ENCODE measurements at regions not wholly inside any gene's neighbourhood (a gene's known extent, or its start where the extent isn't known, plus 50 kb on each side); places are given as distances from the start of the nearest gene placed in this dataset.

DNA sequence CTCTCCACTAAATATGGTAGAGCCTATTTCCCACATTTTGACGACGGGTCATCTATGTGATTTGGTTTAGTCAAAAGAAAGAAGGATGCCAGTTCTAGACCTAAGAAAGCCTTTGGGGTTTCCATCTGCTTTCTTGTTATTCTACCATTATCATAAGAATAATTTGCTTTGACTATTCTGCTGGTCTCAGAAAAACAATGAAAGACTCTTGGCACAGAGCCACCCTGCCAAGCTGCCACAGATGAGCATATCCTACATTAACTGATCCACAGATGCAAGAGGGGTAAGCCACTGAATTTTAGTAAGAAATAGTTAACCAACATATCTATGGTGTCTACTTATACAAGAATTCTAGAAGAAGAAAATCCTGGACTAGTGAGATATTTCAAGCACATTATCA, 158.6 kb upstream of the MAGI2 start:
- TF ChIP-seq TEAD4 (IDR thresholded peaks at IDR 0.05) (no peak), FOXM1 (IDR thresholded peaks at IDR 0.05; ENCODE audit: borderline replicate concordance, low read depth) (no peak), MAX (IDR thresholded peaks at IDR 0.05) (no peak), YY1 (IDR thresholded peaks at IDR 0.05; ENCODE audit: low read depth) (no peak), ZBTB7A (IDR thresholded peaks at IDR 0.05; ENCODE audit: low read depth) (no peak), EP300 (IDR thresholded peaks at IDR 0.05; ENCODE audit: borderline replicate concordance) (no peak), USF1 (IDR thresholded peaks at IDR 0.05) (no peak), TCF12 (IDR thresholded peaks at IDR 0.05; ENCODE audit: low read depth) (no peak), CEBPB (IDR thresholded peaks at IDR 0.05) (no peak), NFIC (IDR thresholded peaks at IDR 0.05) (no peak), TAF1 (IDR thresholded peaks at IDR 0.05; ENCODE audit: low read depth) (no peak), CREB1 (IDR thresholded peaks at IDR 0.05; ENCODE audit: low read depth) (no peak), RAD21 (IDR thresholded peaks at IDR 0.05; ENCODE audit: low read depth) (no peak)

GRCh38 chr7:79610748-79611304, 157.4 kb upstream of the MAGI2 start:
- TF ChIP-seq ZBTB7A (IDR thresholded peaks at IDR 0.05; ENCODE audit: low read depth) (no peak), MAX (IDR thresholded peaks at IDR 0.05) (no peak), TAF1 (IDR thresholded peaks at IDR 0.05; ENCODE audit: low read depth) (no peak), TEAD4 (IDR thresholded peaks at IDR 0.05) (no peak), YY1 (IDR thresholded peaks at IDR 0.05; ENCODE audit: low read depth) (no peak), CEBPB (IDR thresholded peaks at IDR 0.05) (no peak), REST (IDR thresholded peaks at IDR 0.05; ENCODE audit: low read depth) (no peak), USF1 (IDR thresholded peaks at IDR 0.05) (no peak), TCF12 (IDR thresholded peaks at IDR 0.05; ENCODE audit: low read depth) (no peak), EGR1 (IDR thresholded peaks at IDR 0.05) (no peak), FOXM1 (IDR thresholded peaks at IDR 0.05; ENCODE audit: borderline replicate concordance, low read depth) (no peak), NFIC (IDR thresholded peaks at IDR 0.05) (no peak), RAD21 (IDR thresholded peaks at IDR 0.05; ENCODE audit: low read depth) (no peak), CREB1 (IDR thresholded peaks at IDR 0.05; ENCODE audit: low read depth) (no peak), EP300 (IDR thresholded peaks at IDR 0.05; ENCODE audit: borderline replicate concordance) (no peak)

- no peak for TF ChIP-seq ZBTB7A (IDR thresholded peaks at IDR 0.05; ENCODE audit: low read depth)
- TF ChIP-seq CEBPB (IDR thresholded peaks at IDR 0.05), result no peak
- no peak for TF ChIP-seq YY1 (IDR thresholded peaks at IDR 0.05; ENCODE audit: low read depth)
- TF ChIP-seq TAF1 (IDR thresholded peaks at IDR 0.05; ENCODE audit: low read depth), result no peak
- no peak for TF ChIP-seq RAD21 (IDR thresholded peaks at IDR 0.05; ENCODE audit: low read depth)
- TF ChIP-seq CREB1 (IDR thresholded peaks at IDR 0.05; ENCODE audit: low read depth), result no peak
- TF ChIP-seq MAX (IDR thresholded peaks at IDR 0.05), result no peak
- no peak for TF ChIP-seq TEAD4 (IDR thresholded peaks at IDR 0.05)
- no peak for TF ChIP-seq REST (IDR thresholded peaks at IDR 0.05; ENCODE audit: low read depth)
- no peak for TF ChIP-seq NFIC (IDR thresholded peaks at IDR 0.05)
- no peak for TF ChIP-seq USF1 (IDR thresholded peaks at IDR 0.05)
- TF ChIP-seq FOXM1 (IDR thresholded peaks at IDR 0.05; ENCODE audit: borderline replicate concordance, low read depth), result no peak
- no peak for TF ChIP-seq EP300 (IDR thresholded peaks at IDR 0.05; ENCODE audit: borderline replicate concordance)
- no peak for TF ChIP-seq EGR1 (IDR thresholded peaks at IDR 0.05)
- no peak for TF ChIP-seq TCF12 (IDR thresholded peaks at IDR 0.05; ENCODE audit: low read depth)
Measured at GRCh38 chr7:79610313-79610712, 156.8 kb upstream of the MAGI2 start.

DNA sequence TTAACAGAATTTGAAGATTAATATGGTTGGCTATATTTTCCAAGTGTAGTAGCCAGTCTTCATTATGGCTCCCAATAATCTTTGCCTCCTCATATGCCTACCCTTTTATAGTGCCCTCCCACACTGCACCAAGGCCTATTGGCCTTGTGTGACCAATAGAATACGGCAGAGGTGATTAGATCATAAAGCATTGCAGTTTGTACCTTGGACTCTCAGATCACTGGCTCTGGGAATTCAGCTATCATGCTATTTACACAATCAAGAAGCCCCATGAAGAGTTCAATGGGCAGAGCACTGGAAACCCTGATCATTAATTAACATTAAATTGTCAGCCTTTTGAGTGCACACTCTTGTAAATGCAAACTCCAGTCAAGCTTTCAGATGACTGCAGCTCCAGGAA, 154.5 kb upstream of the MAGI2 start:
- no peak for TF ChIP-seq ZBTB7A (IDR thresholded peaks at IDR 0.05; ENCODE audit: low read depth)
- TF ChIP-seq RAD21 (IDR thresholded peaks at IDR 0.05; ENCODE audit: low read depth), result no peak
- no peak for TF ChIP-seq REST (IDR thresholded peaks at IDR 0.05; ENCODE audit: low read depth)
- TF ChIP-seq USF1 (IDR thresholded peaks at IDR 0.05), result no peak
- TF ChIP-seq EP300 (IDR thresholded peaks at IDR 0.05; ENCODE audit: borderline replicate concordance), result no peak

All from Ishikawa (cell line).